Progenitor cell of endocrine pancreas (in vitro differentiated cells): ENCODE measurements at regions not wholly inside any gene's neighbourhood (a gene's known extent, or its start where the extent isn't known, plus 50 kb on each side); places are given as distances from the start of the nearest gene placed in this dataset.
A peak's percentile ranks its signal among the peaks of the same experiment; 100 is the strongest.

Source experiments
- DNase-seq: peaks from one replicate; pipeline ENCODE4 v3.0.0; 2021; ENCODE audit warnings: low spot score; ENCODE audit not compliant: unreplicated experiment
- H3K27ac Mint-ChIP-seq: 2 replicates; pipeline ENCODE4 v1.8.0; 2021; ENCODE audit warnings: mild to moderate bottlenecking, moderate library complexity, mixed read lengths
- H3K27me3 Mint-ChIP-seq: 2 replicates; pipeline ENCODE4 v1.8.0; 2021; ENCODE audit warnings: mixed read lengths
- H3K36me3 Mint-ChIP-seq: 2 replicates; pipeline ENCODE4 v1.8.0; 2022; ENCODE audit warnings: mixed read lengths; ENCODE audit not compliant: insufficient read depth
- H3K4me1 Mint-ChIP-seq: 2 replicates; pipeline ENCODE4 v1.8.0; 2021; ENCODE audit warnings: low read depth, mixed read lengths
- H3K4me3 Mint-ChIP-seq: 2 replicates; pipeline ENCODE4 v1.8.0; 2021; ENCODE audit warnings: low read depth, mild to moderate bottlenecking, moderate library complexity, mixed read lengths
- H3K9me3 Mint-ChIP-seq: 2 replicates; pipeline ENCODE4 v1.8.0; 2021; ENCODE audit warnings: low read depth, mixed read lengths
- CTCF ChIP-seq: fragments of 200-600 bp; sonication (generic); IDR thresholded peaks from one replicate; pipeline ENCODE4 v1.5.0; 2021; ENCODE audit warnings: antibody characterized with exemption, mild to moderate bottlenecking; ENCODE audit not compliant: unreplicated experiment

- DNase-seq = no peak
- Mint-ChIP-seq H3K4me1 (peaks cover 11% of the 10 kb centered on the region), H3K4me3 (no peak overlapping the region), H3K27me3 (no peaks in the 10 kb centered on the region), H3K9me3 (no peaks in the 10 kb centered on the region), H3K27ac (no peak overlapping the region), H3K36me3 (no peaks in the 10 kb centered on the region)
- no peak for TF ChIP-seq CTCF
Measured at GRCh38 chr1:88124614-88125013, 559.5 kb upstream of the PKN2 start.

GRCh38 chr1:88126467-88126866, 557.6 kb upstream of the PKN2 start:
- no peaks in the 10 kb centered on the region for H3K27me3 Mint-ChIP-seq
- no peak for DNase-seq
- no peak for TF ChIP-seq CTCF
- H3K4me3 Mint-ChIP-seq = no peak overlapping the region
- H3K4me1 Mint-ChIP-seq = peaks cover 11% of the 10 kb centered on the region
- no peaks in the 10 kb centered on the region for H3K36me3 Mint-ChIP-seq
- H3K9me3 Mint-ChIP-seq = peaks cover under 1% of the 10 kb centered on the region
- peak overlapping the region; percentile 7 for H3K27ac Mint-ChIP-seq

- H3K9me3 Mint-ChIP-seq = peaks cover 9% of the 10 kb centered on the region
- no peaks in the 10 kb centered on the region for H3K36me3 Mint-ChIP-seq
- H3K4me3 Mint-ChIP-seq = no peak overlapping the region
- no peak for DNase-seq
- H3K27ac Mint-ChIP-seq = no peak overlapping the region
- H3K27me3 Mint-ChIP-seq = no peaks in the 10 kb centered on the region
- no peaks in the 10 kb centered on the region for H3K4me1 Mint-ChIP-seq
- no peak for TF ChIP-seq CTCF
Measured at GRCh38 chr1:88133991-88134390, 550.1 kb upstream of the PKN2 start.

GRCh38 chr1:88134983-88135921, 548.8 kb upstream of the PKN2 start:
- no peak for DNase-seq
- no peak for TF ChIP-seq CTCF
- Mint-ChIP-seq H3K4me1 (no peaks in the 10 kb centered on the region), H3K27ac (no peak overlapping the region), H3K36me3 (no peaks in the 10 kb centered on the region), H3K9me3 (peaks cover 9% of the 10 kb centered on the region), H3K4me3 (no peak overlapping the region), H3K27me3 (no peaks in the 10 kb centered on the region)

DNA sequence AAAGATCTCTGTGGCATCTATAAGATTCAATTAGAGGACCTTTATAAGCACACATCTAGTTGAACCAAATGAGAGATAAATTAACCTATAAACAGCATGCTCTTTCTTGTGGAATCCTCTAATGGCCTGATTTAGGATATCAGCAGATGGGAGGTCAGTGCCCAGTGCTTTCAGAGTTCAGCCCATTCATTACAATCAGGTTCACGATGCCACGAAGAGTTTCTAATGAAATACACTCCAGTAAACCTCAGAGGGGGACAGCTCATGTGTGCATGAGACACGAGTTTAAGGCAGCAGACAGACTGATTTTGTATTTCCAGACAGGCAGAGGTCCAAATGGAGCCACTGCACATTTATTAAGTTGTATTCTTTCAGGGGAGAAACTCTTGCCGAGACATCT, 544.4 kb upstream of the PKN2 start:
- Mint-ChIP-seq H3K9me3 (peaks cover 3% of the 10 kb centered on the region), H3K4me3 (no peak overlapping the region), H3K27me3 (no peaks in the 10 kb centered on the region), H3K36me3 (no peaks in the 10 kb centered on the region), H3K27ac (no peak overlapping the region), H3K4me1 (no peaks in the 10 kb centered on the region)
- DNase-seq = no peak
- no peak for TF ChIP-seq CTCF
